ENCODE measurements at regions not wholly inside any gene's neighbourhood (a gene's known extent, or its start where the extent isn't known, plus 50 kb on each side); places are given as distances from the start of the nearest gene placed in this dataset.

- Histone ChIP-seq H3K27me3 (ENCODE audit: control insufficient read depth in 1 of 2, insufficient read depth in 2 of 2, low read length in 2 of 2) (no peaks in the 10 kb centered on the region), H3K36me3 (replicated peaks in 1 of 2; ENCODE audit: control insufficient read depth in 1 of 2, insufficient read depth in 2 of 2, low read length in 2 of 2) (no peaks in the 10 kb centered on the region), H4K20me1 (ENCODE audit: insufficient read depth, low read length) (no peaks in the 10 kb centered on the region), H3K27ac (ENCODE audit: extremely low read length, insufficient read depth, low read length) (no peak overlapping the region), H2AFZ (ENCODE audit: low read length) (no peak overlapping the region), H3K9ac (ENCODE audit: insufficient read depth, low read depth, low read length) (no peak overlapping the region), H3K79me2 (ENCODE audit: insufficient read depth, low read length) (no peaks in the 10 kb centered on the region), H3K9me3 (ENCODE audit: low read length) (peaks cover 9% of the 10 kb centered on the region), H3K4me3 (replicated peaks in 1 of 3; ENCODE audit: insufficient read depth in 1 of 3, low read depth in 2 of 3, low read length in 3 of 3) (no peak overlapping the region), H3K4me1 (ENCODE audit: insufficient read depth, low read length) (no peaks in the 10 kb centered on the region), H3K4me2 (ENCODE audit: low read depth, low read length) (no peak overlapping the region)
- DNase-seq (ENCODE audit: low spot score) (no peak), ATAC-seq (no peak), FAIRE-seq (no peak)
- POLR2A ChIA-PET = no interaction called here
- CTCF ChIA-PET (ENCODE audit: low intra/inter-chr PET ratio, low total read pairs) = no interaction called here
- 3% methylated on average over 3 of the region's 3 CpGs for WGBS (ENCODE audit: low lambda C conversion rate)
- in situ Hi-C loops (cut with HindIII; ENCODE audit: extremely low pct_ligation_motif_present, low pct_unique_long_range_greater_than_20kb) (no loop called here), intact Hi-C loops (cut with micrococcal nuclease; ENCODE audit: unreplicated experiment) (no loop called here)
- TF ChIP-seq ZNF605 (CRISPR knock-in tag; IDR thresholded peaks at IDR 0.05) (no peak), ZNF24 (IDR thresholded peaks at IDR 0.05) (no peak), ZIK1 (CRISPR knock-in tag; IDR thresholded peaks at IDR 0.05; ENCODE audit: borderline replicate concordance, low read depth) (no peak), MAFF (IDR thresholded peaks at IDR 0.05; ENCODE audit: low read depth, low read length) (no peak), PAX8 (CRISPR knock-in tag; IDR thresholded peaks at IDR 0.05; ENCODE audit: borderline replicate concordance) (no peak), ZNF547 (CRISPR knock-in tag; IDR thresholded peaks at IDR 0.05) (no peak), ZSCAN5A (CRISPR knock-in tag; IDR thresholded peaks at IDR 0.05; ENCODE audit: borderline replicate concordance) (no peak), ZNF180 (CRISPR knock-in tag; IDR thresholded peaks at IDR 0.05; ENCODE audit: borderline replicate concordance, low read depth) (no peak), ARNT (IDR thresholded peaks at IDR 0.05) (no peak), HIVEP1 (CRISPR knock-in tag; IDR thresholded peaks at IDR 0.05) (no peak), ZNF343 (CRISPR knock-in tag; IDR thresholded peaks at IDR 0.05) (no peak), ZNF607 (CRISPR knock-in tag; IDR thresholded peaks at IDR 0.05; ENCODE audit: borderline replicate concordance) (no peak), THAP7 (CRISPR knock-in tag; IDR thresholded peaks at IDR 0.05) (no peak), ETV6 (CRISPR knock-in tag; conservative IDR thresholded peaks at IDR 0.05) (no peak), NFE2 (CRISPR knock-in tag; IDR thresholded peaks at IDR 0.05) (no peak), PHF20 (CRISPR knock-in tag; IDR thresholded peaks at IDR 0.05) (no peak), RFX3 (CRISPR knock-in tag; IDR thresholded peaks at IDR 0.05) (no peak), BORCS8-MEF2B (CRISPR knock-in tag; IDR thresholded peaks at IDR 0.05) (no peak), ZNF850 (CRISPR knock-in tag; conservative IDR thresholded peaks at IDR 0.05) (no peak)
- BruUV-seq (replicated peaks) = no TSS peak
Measured at GRCh38 chr12:33012226-33012625, 115.6 kb upstream of the PKP2 start.
